ENCODE measurements at regions not wholly inside any gene's neighbourhood (a gene's known extent, or its start where the extent isn't known, plus 50 kb on each side); places are given as distances from the start of the nearest gene placed in this dataset.

DNA sequence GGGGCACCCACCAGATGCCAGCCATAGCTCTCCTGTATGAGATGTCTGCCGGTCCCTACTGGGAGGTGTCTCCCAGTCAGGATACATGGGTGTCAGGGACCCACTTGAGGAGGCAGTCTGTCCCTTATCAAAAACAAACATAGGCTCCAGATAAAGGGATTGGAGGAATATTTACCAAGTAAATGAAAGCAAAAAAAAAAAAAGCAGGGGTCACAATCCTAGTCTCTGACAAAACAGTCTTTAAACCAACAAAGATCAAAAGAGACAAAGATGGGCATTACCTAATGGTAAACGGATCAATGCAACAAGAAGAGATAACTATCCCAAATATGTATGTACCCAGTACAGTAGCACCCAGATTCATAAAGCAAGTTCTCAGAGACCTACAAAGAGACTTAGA lies 640.0 kb upstream of the LRRTM4 start (continued):
- TF ChIP-seq, protein P1, sequence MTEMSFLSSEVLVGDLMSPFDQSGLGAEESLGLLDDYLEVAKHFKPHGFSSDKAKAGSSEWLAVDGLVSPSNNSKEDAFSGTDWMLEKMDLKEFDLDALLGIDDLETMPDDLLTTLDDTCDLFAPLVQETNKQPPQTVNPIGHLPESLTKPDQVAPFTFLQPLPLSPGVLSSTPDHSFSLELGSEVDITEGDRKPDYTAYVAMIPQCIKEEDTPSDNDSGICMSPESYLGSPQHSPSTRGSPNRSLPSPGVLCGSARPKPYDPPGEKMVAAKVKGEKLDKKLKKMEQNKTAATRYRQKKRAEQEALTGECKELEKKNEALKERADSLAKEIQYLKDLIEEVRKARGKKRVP (CRISPR knock-in tag; IDR thresholded peaks at IDR 0.05): peak in 1 of 2 experiments; percentile 45; a peak in 1 of 4 replicates
- TF ChIP-seq EZH2 (conservative IDR thresholded peaks at IDR 0.05; ENCODE audit: low read depth, low read length) (no peak), KMT2B (CRISPR knock-in tag; IDR thresholded peaks at IDR 0.05) (no peak), SNRNP70 (IDR thresholded peaks at IDR 0.05; ENCODE audit: low read depth, low read length) (no peak), ZMYM4 (CRISPR knock-in tag; IDR thresholded peaks at IDR 0.05) (peak; percentile 83), PPARG (CRISPR knock-in tag; conservative IDR thresholded peaks at IDR 0.05) (peak; percentile 69), ZNF737 (CRISPR knock-in tag; IDR thresholded peaks at IDR 0.05; ENCODE audit: borderline replicate concordance) (no peak), HDAC6 (IDR thresholded peaks at IDR 0.05; ENCODE audit: low read depth, low read length) (no peak), KAT8 (CRISPR knock-in tag; IDR thresholded peaks at IDR 0.05) (peak; percentile 60; the same call in 1 of the 2 replicates), ZSCAN21 (CRISPR knock-in tag; IDR thresholded peaks at IDR 0.05; ENCODE audit: borderline replicate concordance) (no peak), HMG20B (CRISPR knock-in tag; conservative IDR thresholded peaks at IDR 0.05) (peak; percentile 98), RFXAP (CRISPR knock-in tag; IDR thresholded peaks at IDR 0.05; ENCODE audit: borderline replicate concordance) (no peak), GATAD1 (CRISPR knock-in tag; IDR thresholded peaks at IDR 0.05) (peak; percentile 53; the same call in 1 of the 2 replicates), PAX8 (CRISPR knock-in tag; IDR thresholded peaks at IDR 0.05; ENCODE audit: borderline replicate concordance) (no peak), TP53 (CRISPR knock-in tag; conservative IDR thresholded peaks at IDR 0.05) (no peak), MEIS1 (CRISPR knock-in tag; IDR thresholded peaks at IDR 0.05; ENCODE audit: borderline replicate concordance) (no peak)
- TF ChIP-seq, protein P2, sequence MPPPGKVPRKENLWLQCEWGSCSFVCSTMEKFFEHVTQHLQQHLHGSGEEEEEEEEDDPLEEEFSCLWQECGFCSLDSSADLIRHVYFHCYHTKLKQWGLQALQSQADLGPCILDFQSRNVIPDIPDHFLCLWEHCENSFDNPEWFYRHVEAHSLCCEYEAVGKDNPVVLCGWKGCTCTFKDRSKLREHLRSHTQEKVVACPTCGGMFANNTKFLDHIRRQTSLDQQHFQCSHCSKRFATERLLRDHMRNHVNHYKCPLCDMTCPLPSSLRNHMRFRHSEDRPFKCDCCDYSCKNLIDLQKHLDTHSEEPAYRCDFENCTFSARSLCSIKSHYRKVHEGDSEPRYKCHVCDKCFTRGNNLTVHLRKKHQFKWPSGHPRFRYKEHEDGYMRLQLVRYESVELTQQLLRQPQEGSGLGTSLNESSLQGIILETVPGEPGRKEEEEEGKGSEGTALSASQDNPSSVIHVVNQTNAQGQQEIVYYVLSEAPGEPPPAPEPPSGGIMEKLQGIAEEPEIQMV (CRISPR knock-in tag; IDR thresholded peaks at IDR 0.05; ENCODE audit: low read depth): no peak
- TF ChIP-seq, protein P3, sequence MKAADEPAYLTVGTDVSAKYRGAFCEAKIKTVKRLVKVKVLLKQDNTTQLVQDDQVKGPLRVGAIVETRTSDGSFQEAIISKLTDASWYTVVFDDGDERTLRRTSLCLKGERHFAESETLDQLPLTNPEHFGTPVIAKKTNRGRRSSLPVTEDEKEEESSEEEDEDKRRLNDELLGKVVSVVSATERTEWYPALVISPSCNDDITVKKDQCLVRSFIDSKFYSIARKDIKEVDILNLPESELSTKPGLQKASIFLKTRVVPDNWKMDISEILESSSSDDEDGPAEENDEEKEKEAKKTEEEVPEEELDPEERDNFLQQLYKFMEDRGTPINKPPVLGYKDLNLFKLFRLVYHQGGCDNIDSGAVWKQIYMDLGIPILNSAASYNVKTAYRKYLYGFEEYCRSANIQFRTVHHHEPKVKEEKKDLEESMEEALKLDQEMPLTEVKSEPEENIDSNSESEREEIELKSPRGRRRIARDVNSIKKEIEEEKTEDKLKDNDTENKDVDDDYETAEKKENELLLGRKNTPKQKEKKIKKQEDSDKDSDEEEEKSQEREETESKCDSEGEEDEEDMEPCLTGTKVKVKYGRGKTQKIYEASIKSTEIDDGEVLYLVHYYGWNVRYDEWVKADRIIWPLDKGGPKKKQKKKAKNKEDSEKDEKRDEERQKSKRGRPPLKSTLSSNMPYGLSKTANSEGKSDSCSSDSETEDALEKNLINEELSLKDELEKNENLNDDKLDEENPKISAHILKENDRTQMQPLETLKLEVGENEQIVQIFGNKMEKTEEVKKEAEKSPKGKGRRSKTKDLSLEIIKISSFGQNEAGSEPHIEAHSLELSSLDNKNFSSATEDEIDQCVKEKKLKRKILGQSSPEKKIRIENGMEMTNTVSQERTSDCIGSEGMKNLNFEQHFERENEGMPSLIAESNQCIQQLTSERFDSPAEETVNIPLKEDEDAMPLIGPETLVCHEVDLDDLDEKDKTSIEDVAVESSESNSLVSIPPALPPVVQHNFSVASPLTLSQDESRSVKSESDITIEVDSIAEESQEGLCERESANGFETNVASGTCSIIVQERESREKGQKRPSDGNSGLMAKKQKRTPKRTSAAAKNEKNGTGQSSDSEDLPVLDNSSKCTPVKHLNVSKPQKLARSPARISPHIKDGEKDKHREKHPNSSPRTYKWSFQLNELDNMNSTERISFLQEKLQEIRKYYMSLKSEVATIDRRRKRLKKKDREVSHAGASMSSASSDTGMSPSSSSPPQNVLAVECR (CRISPR knock-in tag; IDR thresholded peaks at IDR 0.05; ENCODE audit: borderline replicate concordance): no peak; the same call in 1 of the 2 replicates
- TF ChIP-seq, protein P4, sequence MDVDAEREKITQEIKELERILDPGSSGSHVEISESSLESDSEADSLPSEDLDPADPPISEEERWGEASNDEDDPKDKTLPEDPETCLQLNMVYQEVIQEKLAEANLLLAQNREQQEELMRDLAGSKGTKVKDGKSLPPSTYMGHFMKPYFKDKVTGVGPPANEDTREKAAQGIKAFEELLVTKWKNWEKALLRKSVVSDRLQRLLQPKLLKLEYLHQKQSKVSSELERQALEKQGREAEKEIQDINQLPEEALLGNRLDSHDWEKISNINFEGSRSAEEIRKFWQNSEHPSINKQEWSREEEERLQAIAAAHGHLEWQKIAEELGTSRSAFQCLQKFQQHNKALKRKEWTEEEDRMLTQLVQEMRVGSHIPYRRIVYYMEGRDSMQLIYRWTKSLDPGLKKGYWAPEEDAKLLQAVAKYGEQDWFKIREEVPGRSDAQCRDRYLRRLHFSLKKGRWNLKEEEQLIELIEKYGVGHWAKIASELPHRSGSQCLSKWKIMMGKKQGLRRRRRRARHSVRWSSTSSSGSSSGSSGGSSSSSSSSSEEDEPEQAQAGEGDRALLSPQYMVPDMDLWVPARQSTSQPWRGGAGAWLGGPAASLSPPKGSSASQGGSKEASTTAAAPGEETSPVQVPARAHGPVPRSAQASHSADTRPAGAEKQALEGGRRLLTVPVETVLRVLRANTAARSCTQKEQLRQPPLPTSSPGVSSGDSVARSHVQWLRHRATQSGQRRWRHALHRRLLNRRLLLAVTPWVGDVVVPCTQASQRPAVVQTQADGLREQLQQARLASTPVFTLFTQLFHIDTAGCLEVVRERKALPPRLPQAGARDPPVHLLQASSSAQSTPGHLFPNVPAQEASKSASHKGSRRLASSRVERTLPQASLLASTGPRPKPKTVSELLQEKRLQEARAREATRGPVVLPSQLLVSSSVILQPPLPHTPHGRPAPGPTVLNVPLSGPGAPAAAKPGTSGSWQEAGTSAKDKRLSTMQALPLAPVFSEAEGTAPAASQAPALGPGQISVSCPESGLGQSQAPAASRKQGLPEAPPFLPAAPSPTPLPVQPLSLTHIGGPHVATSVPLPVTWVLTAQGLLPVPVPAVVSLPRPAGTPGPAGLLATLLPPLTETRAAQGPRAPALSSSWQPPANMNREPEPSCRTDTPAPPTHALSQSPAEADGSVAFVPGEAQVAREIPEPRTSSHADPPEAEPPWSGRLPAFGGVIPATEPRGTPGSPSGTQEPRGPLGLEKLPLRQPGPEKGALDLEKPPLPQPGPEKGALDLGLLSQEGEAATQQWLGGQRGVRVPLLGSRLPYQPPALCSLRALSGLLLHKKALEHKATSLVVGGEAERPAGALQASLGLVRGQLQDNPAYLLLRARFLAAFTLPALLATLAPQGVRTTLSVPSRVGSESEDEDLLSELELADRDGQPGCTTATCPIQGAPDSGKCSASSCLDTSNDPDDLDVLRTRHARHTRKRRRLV (CRISPR knock-in tag; IDR thresholded peaks at IDR 0.05): peak; percentile 57; the same call in 1 of the 2 replicates

Measured in HepG2 (cell line).